Prostate gland (tissue), 2 donors: ENCODE measurements at regions not wholly inside any gene's neighbourhood (a gene's known extent, or its start where the extent isn't known, plus 50 kb on each side); places are given as distances from the start of the nearest gene placed in this dataset.

Source experiments
- DNase-seq: peaks from one replicate; pipeline ENCODE4 v3.0.0-alpha.2; 2019; ENCODE audit warnings: low spot score
- H3K27ac ChIP-seq, 2 donors: fragments of 200-600 bp; sonication (generic); 2 replicates each; pipeline ENCODE4 v1.5.1; 2017 to 2019
- H3K27me3 ChIP-seq: fragments of 200-600 bp; sonication (generic); replicated peaks from 2 replicates; pipeline ENCODE4 v1.5.1; 2019; ENCODE audit not compliant: insufficient read depth
- H3K36me3 ChIP-seq, 2 donors: fragments of 200-600 bp; sonication (generic); 1 replicate in 1 of 2; 2 replicates in 1 of 2; pipeline versions ENCODE4 v1.5.1 to v1.8.1; 2017 to 2019
- H3K4me1 ChIP-seq: fragments of 200-600 bp; sonication (generic); replicated peaks from 2 replicates; pipeline ENCODE4 v1.5.1; 2019
- H3K4me3 ChIP-seq, 2 donors: fragments of 200-600 bp; sonication (generic); 2 replicates each; pipeline ENCODE4 v1.5.1; 2017 to 2019
- H3K9me3 ChIP-seq: fragments of 200-600 bp; sonication (generic); 2 replicates; pipeline ENCODE4 v1.5.1; 2017
- POLR2A ChIP-seq: fragments of 450-650 bp; IDR thresholded peaks from one replicate; pipeline ENCODE4 v1.6.1; 2016; ENCODE audit warnings: antibody characterized with exemption, mild to moderate bottlenecking
- POLR2AphosphoS5 ChIP-seq: sonication (generic); formaldehyde crosslinking; IDR thresholded peaks from one replicate; pipeline ENCODE4 v1.6.1; 2017; ENCODE audit warnings: antibody characterized with exemption
- WGBS: methylation state at CpG from one replicate; pipeline ENCODE4 v1.1.5; 2018; 5-methylcytosine and 5-hydroxymethylcytosine counted together
- intact Hi-C: fragments of 100-400 bp; cut with DNase I; formaldehyde crosslinking; loops from one replicate; pipeline ENCODE4 v1.14.2; 2022
- TF ChIP-seq, protein P1 (sequence below), 4 experiments: fragments of 200-600 bp in 2 of 4; fragments of 450-650 bp in 2 of 4; sonication (generic) in 2 of 4; IDR thresholded peaks; 1 replicate in 3 of 4; 2 replicates in 1 of 4; pipeline ENCODE4 v1.5.1; 2016 to 2019; ENCODE audit warnings: antibody characterized with exemption in 4 of 4, mild to moderate bottlenecking in 2 of 4, moderate library complexity in 2 of 4

- intact Hi-C loops, result no loop called here
- WGBS, result 19% methylated on average over 12 of the region's 12 CpGs
- TF ChIP-seq, protein P1, sequence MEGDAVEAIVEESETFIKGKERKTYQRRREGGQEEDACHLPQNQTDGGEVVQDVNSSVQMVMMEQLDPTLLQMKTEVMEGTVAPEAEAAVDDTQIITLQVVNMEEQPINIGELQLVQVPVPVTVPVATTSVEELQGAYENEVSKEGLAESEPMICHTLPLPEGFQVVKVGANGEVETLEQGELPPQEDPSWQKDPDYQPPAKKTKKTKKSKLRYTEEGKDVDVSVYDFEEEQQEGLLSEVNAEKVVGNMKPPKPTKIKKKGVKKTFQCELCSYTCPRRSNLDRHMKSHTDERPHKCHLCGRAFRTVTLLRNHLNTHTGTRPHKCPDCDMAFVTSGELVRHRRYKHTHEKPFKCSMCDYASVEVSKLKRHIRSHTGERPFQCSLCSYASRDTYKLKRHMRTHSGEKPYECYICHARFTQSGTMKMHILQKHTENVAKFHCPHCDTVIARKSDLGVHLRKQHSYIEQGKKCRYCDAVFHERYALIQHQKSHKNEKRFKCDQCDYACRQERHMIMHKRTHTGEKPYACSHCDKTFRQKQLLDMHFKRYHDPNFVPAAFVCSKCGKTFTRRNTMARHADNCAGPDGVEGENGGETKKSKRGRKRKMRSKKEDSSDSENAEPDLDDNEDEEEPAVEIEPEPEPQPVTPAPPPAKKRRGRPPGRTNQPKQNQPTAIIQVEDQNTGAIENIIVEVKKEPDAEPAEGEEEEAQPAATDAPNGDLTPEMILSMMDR (IDR thresholded peaks at IDR 0.05), result no peak
- peak; percentile 21 for TF ChIP-seq POLR2AphosphoS5
- Histone ChIP-seq H3K4me1 (peaks cover 11% of the 10 kb centered on the region), H3K9me3 (no peaks in the 10 kb centered on the region), H3K36me3 (no peaks in the 10 kb centered on the region), H3K4me3 (no peak overlapping the region), H3K27me3 (no peaks in the 10 kb centered on the region), H3K27ac (peak overlapping the region; percentile 82 to 89)
- no peak for DNase-seq
Measured at GRCh38 chr2:64203858-64204632, 59.8 kb upstream of the PELI1 start.

DNA sequence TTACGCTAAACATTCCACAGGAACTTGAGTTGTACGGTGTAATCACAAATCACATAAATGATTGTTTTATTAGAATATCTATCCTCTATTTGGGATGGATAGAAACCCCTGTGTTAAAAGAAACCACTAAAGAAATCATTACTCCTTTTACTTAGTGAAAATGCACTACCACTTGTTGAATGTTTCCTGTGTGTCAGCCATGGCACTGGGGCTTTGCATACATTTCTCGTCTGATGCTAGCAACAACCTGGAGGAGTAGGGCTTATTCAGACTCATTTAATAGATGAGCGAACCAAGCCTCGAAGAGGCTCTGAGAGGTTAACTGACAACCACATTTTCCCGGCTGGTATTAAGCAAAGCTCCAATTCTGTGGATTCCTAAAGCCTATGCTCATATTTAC, 60.5 kb upstream of the PELI1 start:
- 65% methylated on average over 6 of the region's 6 CpGs for WGBS
- Histone ChIP-seq H3K27ac (peak overlapping the region; percentile 82 to 89), H3K4me3 (no peak overlapping the region)

GRCh38 chr2:64205415-64205814, 61.2 kb upstream of the PELI1 start:
- peaks cover 11% of the 10 kb centered on the region for H3K4me1 ChIP-seq
- TF ChIP-seq POLR2A, result no peak
- no peaks in the 10 kb centered on the region for H3K27me3 ChIP-seq
- WGBS, result 81% methylated on average over 2 of the region's 2 CpGs
- DNase-seq, result no peak
- no peaks in the 10 kb centered on the region for H3K9me3 ChIP-seq
- no peak overlapping the region for H3K4me3 ChIP-seq
- no peak overlapping the region for H3K27ac ChIP-seq
- no peaks in the 10 kb centered on the region for H3K36me3 ChIP-seq
- intact Hi-C loops, result no loop called here

More for the DNA sequence above, 60.5 kb upstream of the PELI1 start:
- Histone ChIP-seq H3K36me3 (no peaks in the 10 kb centered on the region), H3K27me3 (no peaks in the 10 kb centered on the region), H3K4me1 (peaks cover 11% of the 10 kb centered on the region), H3K9me3 (no peaks in the 10 kb centered on the region)
- no peak for DNase-seq
- intact Hi-C loops, result no loop called here
- TF ChIP-seq, protein P1 (IDR thresholded peaks at IDR 0.05), result no peak
- TF ChIP-seq POLR2A (no peak), POLR2AphosphoS5 (no peak)

DNA sequence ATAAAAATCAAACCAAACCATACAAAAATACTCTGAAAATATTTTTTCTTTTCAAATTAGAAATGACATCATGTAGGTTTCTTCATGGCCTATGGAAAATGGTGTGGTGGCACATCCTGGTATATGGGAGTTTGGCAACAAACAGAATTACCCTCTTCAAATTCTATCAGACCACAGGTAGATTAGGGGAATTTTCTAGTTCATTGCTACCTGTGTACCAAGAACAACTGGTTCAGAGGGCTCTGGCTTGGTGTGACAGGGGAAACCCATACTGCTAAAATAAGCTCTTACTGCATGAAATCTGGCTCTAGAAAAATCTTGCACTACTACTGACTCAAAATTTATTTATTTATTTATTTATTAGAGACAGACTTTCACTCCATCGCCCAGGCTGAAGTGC, 63.4 kb upstream of the PELI1 start:
- Histone ChIP-seq H3K4me3 (no peak overlapping the region), H3K9me3 (no peaks in the 10 kb centered on the region), H3K27ac (no peak overlapping the region), H3K4me1 (peaks cover 11% of the 10 kb centered on the region), H3K36me3 (no peaks in the 10 kb centered on the region), H3K27me3 (no peaks in the 10 kb centered on the region)
- 94% methylated on average over 1 of the region's 1 CpG for WGBS
- no peak for DNase-seq
- TF ChIP-seq, protein P1 (IDR thresholded peaks at IDR 0.05), result no peak
- TF ChIP-seq POLR2A, result no peak
- no peak for TF ChIP-seq POLR2AphosphoS5
- intact Hi-C loops, result no loop called here

DNA sequence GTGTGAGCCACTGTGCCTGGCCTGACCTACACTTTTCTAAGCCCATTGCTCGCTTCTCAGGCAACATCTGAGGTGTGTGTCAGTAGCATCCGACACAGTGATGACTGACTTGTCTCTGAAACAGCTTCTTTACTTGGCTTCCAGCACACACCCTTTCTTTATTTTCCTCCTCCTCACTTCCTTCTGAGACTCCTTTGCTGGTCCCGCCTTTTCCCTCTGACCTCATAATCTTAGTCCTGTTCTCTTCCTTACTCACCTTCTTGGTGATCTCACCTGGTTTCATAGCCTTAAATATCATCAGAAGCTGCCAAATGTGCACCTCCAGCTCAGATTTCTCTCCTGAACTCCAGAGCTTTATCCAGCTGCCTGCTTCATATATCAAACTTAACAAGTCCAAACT, 66.6 kb upstream of the PELI1 start:
- H3K36me3 ChIP-seq, result no peaks in the 10 kb centered on the region
- no peaks in the 10 kb centered on the region for H3K4me1 ChIP-seq
- no peak overlapping the region for H3K4me3 ChIP-seq
- no peak overlapping the region for H3K27ac ChIP-seq
- peak; percentile 35 for DNase-seq
- no peaks in the 10 kb centered on the region for H3K27me3 ChIP-seq
- TF ChIP-seq POLR2AphosphoS5 (no peak), POLR2A (no peak)
- TF ChIP-seq, protein P1 (IDR thresholded peaks at IDR 0.05), result no peak
- WGBS, result 71% methylated on average over 3 of the region's 3 CpGs
- no peaks in the 10 kb centered on the region for H3K9me3 ChIP-seq
- intact Hi-C loops, result no loop called here
